ENCODE measurements at regions not wholly inside any gene's neighbourhood (a gene's known extent, or its start where the extent isn't known, plus 50 kb on each side); places are given as distances from the start of the nearest gene placed in this dataset.
"Not testable (repeated sequence)": the region's sequence is repeated elsewhere in the genome, so short reads cannot be mapped to it uniquely, and the experiment has no call there.

DNA sequence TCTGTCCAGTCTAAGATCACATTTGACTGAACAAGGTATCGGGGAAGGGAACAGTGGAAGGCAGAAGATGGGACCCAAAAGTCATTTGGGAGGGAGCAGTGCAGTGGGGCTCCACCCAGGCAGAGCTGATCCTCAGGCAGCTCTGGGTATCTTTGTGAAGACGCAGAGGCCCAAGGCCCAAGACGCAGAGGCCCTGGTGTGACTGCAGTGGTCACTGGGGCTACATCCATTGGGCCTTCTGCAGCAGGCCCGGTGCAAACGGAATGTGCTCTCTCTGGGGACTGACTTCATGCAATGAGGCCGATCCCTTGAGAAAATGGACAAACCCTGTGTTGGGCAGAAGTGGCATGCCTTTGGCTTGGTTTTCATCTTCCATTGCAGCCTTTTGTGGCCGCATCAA, 463.4 kb upstream of the ZNF507 start:
- DNase-seq, result no peak

DNA sequence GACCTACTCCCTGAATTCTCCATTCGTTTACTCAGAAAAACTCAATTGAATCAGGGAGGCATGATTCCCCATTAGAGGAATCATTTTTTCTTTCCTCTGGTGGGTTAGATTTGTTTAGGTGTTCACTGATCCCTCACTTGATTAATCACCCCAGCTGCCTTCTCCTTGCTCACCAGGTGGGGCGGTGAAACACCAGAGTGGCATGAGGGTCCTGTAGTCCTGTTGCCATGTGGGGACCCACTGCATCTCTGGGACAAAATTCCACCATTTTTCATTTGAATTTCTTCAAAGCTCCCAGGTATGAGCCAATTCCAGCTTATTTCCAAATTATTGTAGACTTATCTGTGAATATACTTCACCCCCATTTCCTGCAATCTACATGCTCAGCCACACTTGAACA, 462.7 kb upstream of the ZNF507 start:
- no peak for DNase-seq

DNA sequence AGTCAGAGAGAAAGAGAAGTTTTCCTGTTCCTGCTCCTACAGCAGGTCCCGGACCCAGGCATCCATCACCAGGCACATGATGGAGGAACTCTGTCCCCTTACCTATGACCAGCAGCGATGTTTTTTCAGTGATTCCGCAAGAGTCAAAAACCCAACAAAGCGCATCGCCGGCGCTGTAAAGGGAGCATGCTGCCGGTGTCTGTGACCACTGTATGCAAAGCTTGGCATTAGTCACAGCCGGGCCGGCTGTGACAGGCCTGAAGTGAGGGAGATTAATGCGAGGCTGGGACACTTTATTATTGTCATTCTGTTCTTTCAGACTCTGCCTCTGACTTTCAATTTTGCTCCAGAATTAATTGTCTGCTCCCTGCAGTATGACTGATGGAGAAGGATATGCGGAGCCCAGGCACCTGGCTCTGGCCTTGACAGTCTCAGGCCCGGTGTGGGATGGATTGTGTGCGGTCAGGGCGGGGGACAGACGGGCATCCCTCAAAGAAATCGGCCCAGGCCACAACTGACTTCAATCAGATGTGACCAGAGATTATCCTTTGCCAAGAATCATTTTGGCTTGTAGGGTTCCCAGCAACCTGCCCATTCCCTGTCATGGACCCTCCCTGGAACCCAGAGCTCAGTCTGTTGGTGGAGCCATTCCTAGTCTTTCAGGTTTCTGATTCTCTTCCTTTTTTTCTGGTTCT, 462.0 kb upstream of the ZNF507 start:
- no peak for DNase-seq

- DNase-seq, result no peak
Observed at GRCh38 chr19:31885280-31885853, 460.0 kb upstream of the ZNF507 start.

DNA sequence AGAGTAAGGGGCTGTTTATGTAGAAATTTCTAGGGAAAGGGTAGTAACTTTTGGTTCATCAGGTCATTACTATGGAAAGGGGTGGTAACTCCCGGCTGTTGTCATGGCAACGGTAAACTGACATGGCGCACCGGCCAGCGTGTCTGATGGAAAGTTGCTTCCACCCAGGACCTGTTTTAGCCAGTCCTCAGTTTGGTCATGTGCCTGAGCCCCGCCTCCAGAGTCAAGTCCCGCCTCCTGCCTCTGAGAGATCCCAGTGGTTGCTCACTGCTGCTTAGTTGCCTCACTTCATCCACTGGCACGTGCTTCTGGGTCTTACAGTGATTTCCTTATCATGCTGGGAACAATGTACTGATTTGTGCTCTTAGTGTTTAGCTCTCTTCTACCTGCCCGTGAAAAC, 455.2 kb upstream of the ZNF507 start:
- no peak for DNase-seq

DNA sequence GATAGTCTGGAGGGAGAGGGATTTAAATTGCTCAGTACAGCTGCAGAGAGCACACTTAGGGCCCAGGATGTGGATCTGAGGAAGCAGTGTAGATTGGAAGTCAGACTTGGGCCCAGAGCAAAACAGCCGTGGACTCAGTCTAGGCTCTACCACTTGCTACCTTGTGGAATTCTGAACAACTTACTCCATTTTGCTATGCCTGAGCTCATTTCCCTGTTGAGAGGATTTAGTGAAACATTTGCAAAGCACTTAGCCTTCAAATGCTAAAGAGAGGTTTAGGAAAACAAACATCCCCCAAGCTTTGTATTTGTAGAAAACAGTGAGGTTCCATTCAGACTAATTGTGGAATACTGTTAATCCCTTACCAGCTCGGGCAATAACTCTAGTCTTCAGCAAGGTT, 453.4 kb upstream of the ZNF507 start:
- DNase-seq, result no peak

- not testable (repeated sequence) for DNase-seq
Observed at GRCh38 chr19:31893491-31893890, 451.9 kb upstream of the ZNF507 start.

DNA sequence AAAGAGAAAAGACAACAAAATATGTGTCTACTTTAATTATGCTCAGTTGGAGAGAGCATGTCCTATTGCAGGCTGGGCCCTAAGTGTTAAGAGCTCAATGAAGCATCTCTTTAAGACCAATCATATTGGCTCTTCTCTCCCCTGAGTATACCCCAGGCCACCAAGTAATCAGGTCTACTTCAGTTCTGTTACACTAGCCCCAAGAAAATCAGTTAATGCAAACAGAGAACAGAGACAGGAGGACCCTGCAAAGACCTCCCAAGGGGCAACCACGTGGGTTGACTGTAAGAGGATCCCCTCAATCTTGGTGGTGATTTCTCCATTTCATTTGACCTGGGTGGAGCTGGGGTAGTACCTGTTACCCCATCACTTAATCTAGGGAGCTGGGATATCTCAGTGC, 451.0 kb upstream of the ZNF507 start:
- no peak for DNase-seq

DNA sequence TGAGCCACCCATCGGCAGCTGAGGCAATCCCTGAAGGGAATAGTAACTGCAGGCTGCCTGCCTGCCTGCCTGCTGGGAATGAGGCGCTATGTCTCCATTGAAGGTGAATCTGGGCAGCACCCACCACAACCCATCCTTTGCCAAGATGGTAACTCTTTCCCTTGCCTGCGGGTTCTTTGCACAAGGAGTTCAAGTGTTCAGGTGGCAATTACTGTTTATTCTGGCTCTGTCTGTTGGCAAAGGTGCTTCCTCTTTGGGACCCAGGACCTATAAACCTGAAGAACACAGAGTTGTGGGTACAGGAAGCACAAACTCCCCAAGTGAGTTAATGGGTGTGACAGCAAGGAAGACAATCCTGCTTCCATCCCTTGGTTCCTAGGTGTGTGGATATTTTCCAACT, 448.1 kb upstream of the ZNF507 start:
- no peak for DNase-seq

DNA sequence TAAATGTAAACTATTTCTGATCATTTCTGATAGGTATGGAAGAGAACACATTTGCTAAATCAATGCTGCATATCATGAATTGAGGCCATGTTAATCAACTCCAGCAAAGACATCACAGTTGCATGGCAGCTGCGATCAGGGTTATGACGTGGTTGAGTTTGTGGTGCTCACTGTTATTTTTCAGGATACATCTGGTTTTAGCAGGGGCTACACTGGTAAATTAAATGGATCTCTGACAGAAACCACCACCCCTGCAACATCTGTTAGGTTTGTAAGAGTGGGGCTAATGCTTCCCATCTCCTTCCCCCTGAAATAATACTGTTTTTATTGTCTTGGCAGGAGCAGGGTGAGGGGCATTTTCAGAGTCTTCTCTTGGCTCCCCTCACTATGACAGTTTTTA, 444.4 kb upstream of the ZNF507 start:
- no peak for DNase-seq

DNA sequence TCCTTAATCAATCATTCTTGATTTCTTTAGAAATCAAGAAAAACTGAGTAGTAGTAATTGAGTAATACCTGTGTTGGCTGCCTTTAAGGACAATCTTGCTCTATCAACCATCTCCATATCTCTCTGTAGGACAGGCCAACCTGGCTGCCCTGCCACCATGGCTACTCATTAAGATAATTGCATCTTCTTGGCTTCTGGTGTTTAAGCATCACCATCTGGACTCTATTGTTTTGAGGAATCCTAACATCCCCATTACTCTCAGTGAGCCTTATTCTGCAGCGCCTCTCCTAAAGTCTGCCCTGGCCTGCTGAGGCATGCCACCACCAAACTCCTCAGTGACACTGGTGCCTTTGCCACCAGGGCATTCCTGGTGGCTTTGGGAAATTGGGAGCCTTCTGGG, 442.6 kb upstream of the ZNF507 start:
- no peak for DNase-seq

- DNase-seq, result peak in 2 of 3 donors; percentile 17 to 58
Observed at GRCh38 chr19:31903979-31904378, 441.4 kb upstream of the ZNF507 start.

DNA sequence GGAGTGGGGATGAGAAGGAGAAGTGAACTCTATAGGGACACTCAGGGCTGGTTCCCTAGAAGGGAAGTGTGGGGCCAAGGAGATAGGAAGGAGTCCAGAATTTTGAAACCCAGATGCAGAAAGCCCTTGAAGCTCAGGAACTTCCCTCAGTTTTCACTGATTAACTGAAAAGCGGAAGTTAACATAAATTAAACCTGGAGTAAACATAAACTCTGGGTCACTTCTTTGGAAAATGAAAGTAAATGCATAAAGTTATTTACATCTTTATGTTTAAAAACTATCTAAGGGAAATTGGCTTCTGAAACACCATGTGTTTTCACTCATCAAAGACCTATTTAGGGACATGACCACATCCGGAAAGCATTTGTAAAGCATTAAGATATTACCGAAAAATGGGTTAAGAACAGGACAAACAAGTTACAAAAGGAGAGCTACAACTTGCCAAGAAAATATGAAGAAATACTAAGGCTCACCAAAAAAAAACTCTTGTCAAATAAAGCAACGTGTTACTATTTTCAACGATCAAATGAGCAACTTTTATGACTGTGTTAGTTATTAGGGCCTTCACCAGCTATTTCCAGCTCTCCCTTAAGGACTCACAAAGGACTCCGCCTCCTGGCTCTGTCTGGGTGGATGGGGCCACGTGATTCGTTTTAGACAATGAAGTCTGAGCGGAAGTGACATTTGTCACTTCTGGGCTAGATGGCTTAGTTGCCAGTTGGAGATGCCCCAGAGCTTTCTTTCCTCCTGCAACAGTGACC, 439.1 kb upstream of the ZNF507 start:
- peak; percentile 44 to 84 (median 62) for DNase-seq

GRCh38 chr19:31907661-31908060, 437.7 kb upstream of the ZNF507 start:
- no peak for DNase-seq

- DNase-seq, result no peak
Observed at GRCh38 chr19:31908080-31908479, 437.3 kb upstream of the ZNF507 start.

DNA sequence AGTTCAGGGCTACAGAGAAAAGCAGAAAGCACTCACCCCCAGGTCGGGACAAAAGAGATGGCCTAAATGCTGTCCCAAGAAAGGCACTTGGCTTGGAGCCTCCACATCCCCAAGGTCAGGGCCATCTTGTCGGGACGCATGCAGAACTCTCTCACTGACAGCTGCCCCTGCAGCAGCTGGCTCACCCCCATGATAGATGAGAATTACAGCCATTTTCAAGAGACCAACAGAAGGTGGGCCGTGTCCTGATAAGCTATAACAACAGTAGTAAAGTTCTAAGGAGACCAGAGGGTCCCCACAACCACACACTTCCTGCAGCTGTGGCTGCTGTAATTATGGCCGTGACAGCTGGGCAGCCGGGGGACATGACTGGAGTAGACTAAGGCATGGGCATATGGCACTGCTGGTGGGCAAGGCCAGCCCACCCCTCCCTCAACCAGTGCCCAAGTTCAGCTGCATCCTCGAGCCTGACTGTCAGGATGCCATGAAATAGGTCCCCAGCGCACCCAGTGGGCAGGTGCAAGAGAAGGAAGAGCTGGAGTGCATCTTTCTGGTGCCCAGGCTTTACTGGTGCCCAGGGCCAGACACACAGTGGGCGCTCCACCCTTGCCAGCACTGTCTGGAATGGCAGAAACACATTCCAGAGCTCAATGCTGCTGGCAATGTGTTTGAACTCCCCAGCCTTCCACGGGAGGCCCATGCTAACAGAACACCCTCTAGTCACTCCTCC, 436.7 kb upstream of the ZNF507 start:
- no peak for DNase-seq

GRCh38 chr19:31910224-31910623, 435.2 kb upstream of the ZNF507 start:
- no peak for DNase-seq

DNA sequence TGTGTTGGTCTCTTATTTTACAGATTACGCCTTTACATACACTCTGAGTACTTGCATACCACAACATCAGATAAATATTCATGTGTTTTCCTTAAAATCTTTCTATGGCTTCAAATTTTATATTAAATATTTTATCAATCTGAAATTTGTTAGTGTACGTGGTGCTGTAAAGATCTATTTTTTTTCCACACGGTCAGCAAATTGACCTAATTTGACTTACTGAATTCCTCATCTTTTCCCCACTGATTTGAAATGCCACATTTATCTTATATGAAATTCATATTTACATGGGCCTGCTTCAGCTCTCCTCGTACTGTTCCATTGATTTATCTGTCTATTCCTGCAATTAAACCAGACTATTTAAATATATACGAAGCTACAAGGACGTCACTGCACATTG, 433.8 kb upstream of the ZNF507 start:
- no peak for DNase-seq

DNA sequence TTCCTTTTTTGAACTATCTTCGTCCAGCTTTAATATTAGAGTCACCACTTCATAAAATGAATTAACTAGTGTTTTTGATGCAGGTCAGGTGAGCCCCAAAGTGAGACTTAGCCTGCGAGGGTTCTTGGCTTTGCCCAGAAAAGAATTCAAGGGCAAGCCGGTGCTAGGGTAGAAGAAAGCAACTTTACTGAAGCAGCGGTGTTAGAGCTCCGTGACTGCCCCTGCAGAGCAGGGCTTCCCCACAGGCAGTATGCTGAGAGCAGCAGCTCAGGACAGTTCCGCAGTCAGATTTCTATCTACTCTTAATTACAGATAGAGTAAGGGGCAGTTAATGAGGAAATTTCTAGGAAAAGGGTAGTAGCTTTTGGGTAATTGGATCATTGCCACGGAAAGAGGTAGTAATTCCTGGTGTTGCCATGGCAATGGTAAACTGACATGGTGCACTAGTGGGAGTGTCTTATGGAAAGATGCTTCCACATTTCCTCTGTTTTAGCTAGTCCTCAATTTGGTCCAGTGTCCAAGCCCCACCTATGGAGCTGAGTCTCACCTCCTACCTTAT, 432.2 kb upstream of the ZNF507 start:
- DNase-seq, result no peak

DNA sequence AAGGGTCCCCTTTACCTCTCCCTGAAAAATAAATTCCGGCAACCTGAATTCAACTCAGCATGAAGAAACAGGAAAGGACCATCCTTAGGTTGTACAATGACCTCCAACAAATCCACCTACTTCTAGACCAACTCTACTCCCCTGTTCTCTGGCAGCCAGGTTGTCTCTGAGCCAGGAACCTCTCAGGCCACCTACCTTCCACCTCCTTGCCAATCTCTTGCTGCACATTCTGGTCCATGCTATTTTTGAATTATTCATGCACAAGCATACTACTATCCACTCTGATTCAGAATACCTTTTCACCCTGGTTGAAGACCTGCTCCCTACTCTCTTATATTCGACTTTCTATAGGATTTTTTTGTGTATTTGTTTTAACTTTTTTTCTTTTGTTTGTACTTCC, 415.0 kb upstream of the ZNF507 start:
- no peak for DNase-seq

DNA sequence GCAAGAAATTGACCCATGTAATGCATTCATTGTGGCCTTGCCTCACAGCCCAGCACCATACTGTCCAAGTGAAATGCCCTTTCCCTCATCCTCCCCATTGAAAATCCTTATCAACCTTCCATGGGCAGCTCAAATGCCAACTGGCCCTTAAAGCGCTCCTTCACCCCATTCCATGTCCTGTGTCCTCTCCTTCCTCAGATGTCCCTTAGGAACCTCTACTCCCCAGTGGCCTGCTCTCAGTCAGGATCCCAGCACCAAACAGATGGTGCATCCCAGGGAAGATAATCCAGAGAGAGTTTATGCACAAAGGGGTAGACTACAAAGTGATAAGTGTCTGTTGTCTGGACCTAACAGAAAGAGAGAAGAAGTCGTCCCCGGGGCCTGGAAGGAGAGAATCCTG, 407.4 kb upstream of the ZNF507 start:
- no peak for DNase-seq

GRCh38 chr19:31938675-31939074, 406.7 kb upstream of the ZNF507 start:
- DNase-seq, result no peak

Data from muscle of back (tissue), 3 donors.